Neural progenitor cell (in vitro differentiated cells): ENCODE measurements at regions not wholly inside any gene's neighbourhood (a gene's known extent, or its start where the extent isn't known, plus 50 kb on each side); places are given as distances from the start of the nearest gene placed in this dataset.

Experiments used
- CTCF ChIP-seq: fragments of 200-600 bp; sonication (generic); IDR thresholded peaks from 2 replicates; pipeline ENCODE4 v1.5.1; 2017; ENCODE audit warnings: antibody characterized with exemption, mild to moderate bottlenecking
- EZH2 ChIP-seq: fragments of 200-600 bp; sonication (generic); IDR thresholded peaks from 2 replicates; pipeline ENCODE4 v1.6.1; 2017; ENCODE audit warnings: antibody characterized with exemption, mild to moderate bottlenecking, moderate library complexity
- EZH2phosphoT487 ChIP-seq: fragments of 200-600 bp; sonication (generic); IDR thresholded peaks from 2 replicates; pipeline ENCODE4 v1.6.1; 2017; ENCODE audit warnings: antibody characterized with exemption

- no peak for TF ChIP-seq CTCF
- TF ChIP-seq EZH2: no peak
- no peak for TF ChIP-seq EZH2phosphoT487
Observed at GRCh38 chr6:80488190-80488589, 381.7 kb downstream of the BCKDHB start.
